CD4-positive, alpha-beta T cell (primary cell): ENCODE measurements at regions not wholly inside any gene's neighbourhood (a gene's known extent, or its start where the extent isn't known, plus 50 kb on each side); places are given as distances from the start of the nearest gene placed in this dataset.

Source experiments
- ATAC-seq: fragments of 200-7000 bp; cut with Tn5 transposase; one replicate; pipeline ENCODE4 v1.10.0; 2022; ENCODE audit warnings: mild to moderate bottlenecking; ENCODE audit not compliant: poor library complexity
- CTCF ChIA-PET: fragments of 350-600 bp; sonication (Branson Sonifier 250); formaldehyde crosslinking; loops from one replicate; lab custom pipeline; 2021; ENCODE audit warnings: antibody characterized with exemption, inconsistent platforms; lab: Charles Lee
- POLR2A ChIA-PET: fragments of 350-600 bp; sonication (Branson Sonifier 250); formaldehyde crosslinking; loops from one replicate; lab custom pipeline; 2021; ENCODE audit warnings: antibody characterized with exemption, inconsistent platforms; lab: Charles Lee
- DNase-seq, 14 experiments: peaks; one replicate each; pipeline ENCODE4 v3.0.0-alpha.2; 2013 to 2020; ENCODE audit warnings: mixed read lengths in 2 of 14
- H3K27ac ChIP-seq, 2 donors: one replicate each; pipeline versions ENCODE4 v1.5.1 to v1.7.0; 2013; ENCODE audit warnings: low read length in 2 of 2, low read depth in 1 of 2, mild to moderate bottlenecking in 1 of 2
- H3K27me3 ChIP-seq, 2 experiments: 1 replicate in 1 of 2; 2 replicates in 1 of 2; pipeline versions ENCODE4 v1.6.1 to v1.7.0; 2013; ENCODE audit warnings: low read length in 2 of 2, control low read depth in 1 of 2, mild to moderate bottlenecking in 1 of 2, moderate library complexity in 1 of 2; ENCODE audit not compliant: insufficient read depth in 2 of 2, control insufficient read depth in 1 of 2
- H3K36me3 ChIP-seq: one replicate; pipeline ENCODE4 v1.6.1; 2013; ENCODE audit warnings: low read length, control low read depth; ENCODE audit not compliant: insufficient read depth
- H3K4me1 ChIP-seq: one replicate; pipeline ENCODE4 v1.6.1; 2013; ENCODE audit warnings: low read length, control low read depth; ENCODE audit not compliant: insufficient read depth
- H3K4me3 ChIP-seq: one replicate; pipeline ENCODE4 v1.5.1; 2013; ENCODE audit warnings: mild to moderate bottlenecking, low read length, moderate library complexity
- H3K9me3 ChIP-seq, 2 experiments: 1 replicate in 1 of 2; 2 replicates in 1 of 2; pipeline versions ENCODE4 v1.6.1 to v1.7.0; 2013; ENCODE audit warnings: low read length in 2 of 2, mild to moderate bottlenecking in 2 of 2, control low read depth in 1 of 2, moderate library complexity in 1 of 2; ENCODE audit not compliant: control insufficient read depth in 1 of 2, insufficient read depth in 1 of 2
- H3K27ac Mint-ChIP-seq: one replicate; pipeline ENCODE4 v1.8.0; 2020; ENCODE audit warnings: mixed read lengths
- H3K27me3 Mint-ChIP-seq: one replicate; pipeline ENCODE4 v1.8.0; 2021; ENCODE audit warnings: mixed read lengths
- H3K36me3 Mint-ChIP-seq: one replicate; pipeline ENCODE4 v1.8.0; 2021; ENCODE audit warnings: low read depth, mixed read lengths
- H3K4me1 Mint-ChIP-seq: one replicate; pipeline ENCODE4 v1.8.0; 2021; ENCODE audit warnings: low read depth, mixed read lengths
- H3K4me3 Mint-ChIP-seq: one replicate; pipeline ENCODE4 v1.8.0; 2020; ENCODE audit warnings: mild to moderate bottlenecking, mixed read lengths
- H3K9me3 Mint-ChIP-seq: one replicate; pipeline ENCODE4 v1.8.0; 2020; ENCODE audit warnings: mixed read lengths
- CTCF ChIP-seq: fragments of 200-600 bp; IDR thresholded peaks from one replicate; pipeline ENCODE4 v1.8.0; 2022; ENCODE audit warnings: antibody characterized with exemption, mild to moderate bottlenecking
- intact Hi-C, 2 experiments: fragments of 100-400 bp; cut with DNase I in 1 of 2; cut with micrococcal nuclease in 1 of 2; formaldehyde crosslinking; loops; one replicate each; pipeline versions ENCODE4 v1.15.1 to v1.9.0; 2023 to 2025; cut with DNase I, micrococcal nuclease

GRCh38 chr15:93362203-93362602, 273.2 kb upstream of the RGMA start:
- ATAC-seq (no peak), DNase-seq (no peak)
- Histone ChIP-seq H3K4me1 (no peaks in the 10 kb centered on the region), H3K27me3 (peaks cover 3 to 8% of the 10 kb centered on the region in 2 experiments), H3K4me3 (no peak overlapping the region), H3K36me3 (no peaks in the 10 kb centered on the region), H3K27ac (no peak overlapping the region), H3K9me3 (peaks cover 0 to 5% of the 10 kb centered on the region in 2 experiments)
- H3K27me3 Mint-ChIP-seq, result peaks cover 13% of the 10 kb centered on the region
- H3K27ac Mint-ChIP-seq, result no peak overlapping the region
- H3K4me1 Mint-ChIP-seq, result no peaks in the 10 kb centered on the region
- H3K4me3 Mint-ChIP-seq, result no peak overlapping the region
- ChIA-PET CTCF (interaction anchor here (0.6 kb wide), 1 partner anchor 262 kb away, joined by 4 read pairs; no protein-coding TSS in a partner anchor), POLR2A (no interaction called here)
- no peak for TF ChIP-seq CTCF
- no peaks in the 10 kb centered on the region for H3K36me3 Mint-ChIP-seq
- intact Hi-C loops, result no loop called here
- H3K9me3 Mint-ChIP-seq, result no peaks in the 10 kb centered on the region

GRCh38 chr15:93361703-93362102, 272.7 kb upstream of the RGMA start:
- DNase-seq, result no peak
- Histone ChIP-seq H3K9me3 (peaks cover 0 to 5% of the 10 kb centered on the region in 2 experiments), H3K4me3 (no peak overlapping the region), H3K36me3 (no peaks in the 10 kb centered on the region), H3K27ac (no peak overlapping the region), H3K4me1 (no peaks in the 10 kb centered on the region), H3K27me3 (peaks cover 3% of the 10 kb centered on the region in 2 experiments)
- no peak for ATAC-seq
- intact Hi-C loops, result no loop called here
- no peaks in the 10 kb centered on the region for H3K9me3 Mint-ChIP-seq
- no peak overlapping the region for H3K27ac Mint-ChIP-seq
- H3K36me3 Mint-ChIP-seq, result no peaks in the 10 kb centered on the region
- ChIA-PET POLR2A (no interaction called here), CTCF (no interaction called here)
- peaks cover 13% of the 10 kb centered on the region for H3K27me3 Mint-ChIP-seq
- H3K4me3 Mint-ChIP-seq, result no peak overlapping the region
- no peak for TF ChIP-seq CTCF
- H3K4me1 Mint-ChIP-seq, result no peaks in the 10 kb centered on the region

- ATAC-seq, result no peak
- H3K36me3 ChIP-seq, result no peaks in the 10 kb centered on the region
- TF ChIP-seq CTCF, result no peak
- peaks cover 0 to 3% of the 10 kb centered on the region in 2 experiments for H3K27me3 ChIP-seq
- H3K4me1 Mint-ChIP-seq, result no peaks in the 10 kb centered on the region
- H3K4me3 Mint-ChIP-seq, result no peak overlapping the region
- DNase-seq, result no peak
- CTCF ChIA-PET, result no interaction called here
- no peak overlapping the region for H3K27ac Mint-ChIP-seq
- H3K4me3 ChIP-seq, result no peak overlapping the region
- peaks cover 0 to 5% of the 10 kb centered on the region in 2 experiments for H3K9me3 ChIP-seq
- POLR2A ChIA-PET, result no interaction called here
- H3K27me3 Mint-ChIP-seq, result peaks cover 13% of the 10 kb centered on the region
- H3K36me3 Mint-ChIP-seq, result no peaks in the 10 kb centered on the region
- H3K27ac ChIP-seq, result no peak overlapping the region
- intact Hi-C loops, result no loop called here
- H3K9me3 Mint-ChIP-seq, result peaks cover under 1% of the 10 kb centered on the region
- no peaks in the 10 kb centered on the region for H3K4me1 ChIP-seq
Measured at GRCh38 chr15:93360976-93361375, 272.0 kb upstream of the RGMA start.
